GM12865 (cell line): ENCODE measurements at regions not wholly inside any gene's neighbourhood (a gene's known extent, or its start where the extent isn't known, plus 50 kb on each side); places are given as distances from the start of the nearest gene placed in this dataset.

Experiments used
- DNase-seq: peaks from one replicate; pipeline ENCODE4 v3.0.0; 2010; ENCODE audit warnings: low read depth
- H3K4me3 ChIP-seq: 2 replicates; pipeline ENCODE4 v1.5.1; 2011; ENCODE audit warnings: mild to moderate bottlenecking, low read depth, low read length, control low read depth
- TF ChIP-seq, protein P1 (sequence below): IDR thresholded peaks from 2 replicates; pipeline ENCODE4 v1.5.1; 2011; ENCODE audit warnings: low read length, control low read depth, low read depth, inconsistent platforms; ENCODE audit not compliant: insufficient read depth; ENCODE audit errors: missing control alignments

- no peak for DNase-seq
- no peak overlapping the region for H3K4me3 ChIP-seq
- TF ChIP-seq, protein P1, sequence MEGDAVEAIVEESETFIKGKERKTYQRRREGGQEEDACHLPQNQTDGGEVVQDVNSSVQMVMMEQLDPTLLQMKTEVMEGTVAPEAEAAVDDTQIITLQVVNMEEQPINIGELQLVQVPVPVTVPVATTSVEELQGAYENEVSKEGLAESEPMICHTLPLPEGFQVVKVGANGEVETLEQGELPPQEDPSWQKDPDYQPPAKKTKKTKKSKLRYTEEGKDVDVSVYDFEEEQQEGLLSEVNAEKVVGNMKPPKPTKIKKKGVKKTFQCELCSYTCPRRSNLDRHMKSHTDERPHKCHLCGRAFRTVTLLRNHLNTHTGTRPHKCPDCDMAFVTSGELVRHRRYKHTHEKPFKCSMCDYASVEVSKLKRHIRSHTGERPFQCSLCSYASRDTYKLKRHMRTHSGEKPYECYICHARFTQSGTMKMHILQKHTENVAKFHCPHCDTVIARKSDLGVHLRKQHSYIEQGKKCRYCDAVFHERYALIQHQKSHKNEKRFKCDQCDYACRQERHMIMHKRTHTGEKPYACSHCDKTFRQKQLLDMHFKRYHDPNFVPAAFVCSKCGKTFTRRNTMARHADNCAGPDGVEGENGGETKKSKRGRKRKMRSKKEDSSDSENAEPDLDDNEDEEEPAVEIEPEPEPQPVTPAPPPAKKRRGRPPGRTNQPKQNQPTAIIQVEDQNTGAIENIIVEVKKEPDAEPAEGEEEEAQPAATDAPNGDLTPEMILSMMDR = no peak
These were observed 76.0 kb downstream of the FAM124B start for GRCh38 chr2:224325941-224326340.

GRCh38 chr2:224324604-224325003 lies 77.3 kb downstream of the FAM124B start:
- H3K4me3 ChIP-seq = no peak overlapping the region
- DNase-seq = no peak
- TF ChIP-seq, protein P1 = no peak

- DNase-seq = no peak
- TF ChIP-seq, protein P1 = no peak
- no peak overlapping the region for H3K4me3 ChIP-seq
These were observed 81.2 kb downstream of the FAM124B start for GRCh38 chr2:224320660-224321059.

DNA sequence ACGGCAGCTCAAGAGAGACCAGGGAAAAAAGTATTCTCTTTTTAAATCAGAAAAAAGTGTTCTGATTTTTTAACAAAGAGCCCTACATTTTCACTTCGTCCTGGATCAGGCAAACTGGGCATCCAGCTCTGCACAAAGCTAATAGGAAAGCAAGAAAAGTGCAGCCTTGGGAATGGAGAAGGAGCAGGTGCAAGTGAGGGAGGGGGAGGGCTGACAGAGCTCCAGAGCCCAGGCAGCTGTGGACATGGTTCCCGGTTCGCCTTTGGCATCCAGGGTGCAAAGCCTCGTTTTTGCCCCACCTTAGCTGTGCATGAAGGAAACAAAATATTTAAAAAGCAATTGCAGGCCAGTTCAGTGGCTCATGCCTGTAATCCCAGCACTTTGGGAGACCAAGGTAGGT lies 82.2 kb downstream of the FAM124B start:
- no peak overlapping the region for H3K4me3 ChIP-seq
- TF ChIP-seq, protein P1 = no peak
- no peak for DNase-seq

- DNase-seq = no peak
- H3K4me3 ChIP-seq = no peak overlapping the region
- TF ChIP-seq, protein P1 = no peak
These were observed 89.2 kb downstream of the FAM124B start for GRCh38 chr2:224312741-224313140.

DNA sequence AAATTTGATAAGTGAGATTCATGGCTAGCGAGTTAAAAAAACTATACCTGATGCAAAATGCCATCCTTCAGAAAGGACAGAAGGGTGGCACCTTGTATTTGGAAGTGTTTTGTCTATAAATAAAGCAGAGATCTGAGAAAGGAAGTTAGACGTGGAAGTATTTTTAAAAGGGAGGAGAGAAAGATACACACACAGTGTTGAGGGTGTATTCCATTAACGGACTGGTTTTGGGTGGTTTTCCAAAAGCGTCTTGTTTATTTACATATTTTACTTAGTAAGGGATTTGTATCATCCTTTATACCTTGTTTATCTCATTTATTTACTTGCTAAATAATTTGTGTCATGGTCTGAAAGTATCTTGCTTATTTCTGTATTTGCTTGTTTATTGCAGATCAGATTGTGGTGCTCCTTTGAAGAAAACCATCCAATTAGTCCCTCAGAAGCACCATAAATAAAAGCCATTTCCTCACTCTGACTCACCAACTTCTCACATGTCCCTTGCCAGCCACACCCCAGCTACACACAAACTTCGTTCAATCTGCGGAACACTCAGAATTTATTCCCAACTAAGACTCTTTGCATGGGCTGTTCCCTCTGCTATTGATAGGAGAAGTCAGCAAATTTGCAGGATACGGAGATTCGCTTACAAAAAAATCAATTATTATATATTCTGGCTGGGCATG lies 90.8 kb downstream of the FAM124B start:
- TF ChIP-seq, protein P1 = no peak
- no peak overlapping the region for H3K4me3 ChIP-seq
- DNase-seq = no peak

GRCh38 chr2:224309176-224309575 lies 92.7 kb downstream of the FAM124B start:
- TF ChIP-seq, protein P1 = no peak
- no peak overlapping the region for H3K4me3 ChIP-seq
- DNase-seq = no peak
